ENCODE measurements at regions not wholly inside any gene's neighbourhood (a gene's known extent, or its start where the extent isn't known, plus 50 kb on each side); places are given as distances from the start of the nearest gene placed in this dataset.

GRCh38 chr7:94286111-94286510 lies 108.6 kb upstream of the COL1A2 start:
- no peak overlapping the region for H3K4me3 ChIP-seq (ENCODE audit: low read depth, low read length)
- peak; percentile 35 for DNase-seq (ENCODE audit: low read depth)
- no peak for TF ChIP-seq CTCF (conservative IDR thresholded peaks at IDR 0.05; ENCODE audit: low read depth, low read length)

- TF ChIP-seq CTCF (conservative IDR thresholded peaks at IDR 0.05; ENCODE audit: low read depth, low read length) = no peak
- peak; percentile 64 for DNase-seq (ENCODE audit: low read depth)
- no peak overlapping the region for H3K4me3 ChIP-seq (ENCODE audit: low read depth, low read length)
These were observed 106.6 kb upstream of the COL1A2 start for GRCh38 chr7:94288096-94288495.

GRCh38 chr7:94289071-94289470 lies 105.6 kb upstream of the COL1A2 start:
- peak; percentile 96 for DNase-seq (ENCODE audit: low read depth)
- no peak overlapping the region for H3K4me3 ChIP-seq (ENCODE audit: low read depth, low read length)
- peak; percentile 100 for TF ChIP-seq CTCF (conservative IDR thresholded peaks at IDR 0.05; ENCODE audit: low read depth, low read length)

GRCh38 chr7:94294471-94295131 lies 100.1 kb upstream of the COL1A2 start:
- TF ChIP-seq CTCF (conservative IDR thresholded peaks at IDR 0.05; ENCODE audit: low read depth, low read length) = no peak
- H3K4me3 ChIP-seq (ENCODE audit: low read depth, low read length) = no peak overlapping the region
- no peak for DNase-seq (ENCODE audit: low read depth)

GRCh38 chr7:94295850-94296249 lies 98.8 kb upstream of the COL1A2 start:
- H3K4me3 ChIP-seq (ENCODE audit: low read depth, low read length) = peak overlapping the region; percentile 36
- DNase-seq (ENCODE audit: low read depth) = peak; percentile 91
- TF ChIP-seq CTCF (conservative IDR thresholded peaks at IDR 0.05; ENCODE audit: low read depth, low read length) = peak; percentile 78

GRCh38 chr7:94296881-94297280 lies 97.8 kb upstream of the COL1A2 start:
- peak overlapping the region; percentile 0 for H3K4me3 ChIP-seq (ENCODE audit: low read depth, low read length)
- DNase-seq (ENCODE audit: low read depth) = no peak
- no peak for TF ChIP-seq CTCF (conservative IDR thresholded peaks at IDR 0.05; ENCODE audit: low read depth, low read length)

- no peak for TF ChIP-seq CTCF (conservative IDR thresholded peaks at IDR 0.05; ENCODE audit: low read depth, low read length)
- DNase-seq (ENCODE audit: low read depth) = peak; percentile 95
- peak overlapping the region; percentile 0 for H3K4me3 ChIP-seq (ENCODE audit: low read depth, low read length)
These were observed 97.3 kb upstream of the COL1A2 start for GRCh38 chr7:94297397-94297838.
